ENCODE measurements at regions not wholly inside any gene's neighbourhood (a gene's known extent, or its start where the extent isn't known, plus 50 kb on each side); places are given as distances from the start of the nearest gene placed in this dataset.

DNA sequence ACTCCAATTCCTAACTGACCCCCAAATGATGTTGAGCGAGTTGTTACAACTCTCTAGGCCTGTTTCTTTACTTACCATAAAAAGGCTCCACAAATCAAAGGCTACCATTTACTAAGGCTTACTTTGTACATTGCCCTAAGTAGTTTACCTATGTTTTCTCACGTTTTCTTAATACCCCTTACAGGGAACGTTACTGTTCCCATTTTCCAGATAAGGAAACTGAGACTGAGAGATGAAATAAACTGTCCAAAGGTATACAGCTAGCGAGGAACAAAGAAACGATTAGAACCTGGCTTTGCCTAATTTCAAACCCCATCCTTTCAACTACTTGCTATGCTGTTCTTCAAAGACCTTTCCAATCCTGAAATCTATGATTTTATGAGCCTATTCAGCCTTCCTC lies 74.8 kb upstream of the SPTBN1 start:
- POLR2A ChIA-PET = no interaction called here
- H3K27me3 Mint-ChIP-seq = peaks cover 4% of the 10 kb centered on the region
- DNase-seq = no peak
- peaks cover 2% of the 10 kb centered on the region for H3K4me1 Mint-ChIP-seq
- no peak overlapping the region for H3K27ac Mint-ChIP-seq
- H3K9me3 Mint-ChIP-seq = no peaks in the 10 kb centered on the region
- H3K4me3 Mint-ChIP-seq = no peak overlapping the region
- ATAC-seq (ENCODE audit: low read depth) = no peak
- no peaks in the 10 kb centered on the region for H3K36me3 Mint-ChIP-seq

DNA sequence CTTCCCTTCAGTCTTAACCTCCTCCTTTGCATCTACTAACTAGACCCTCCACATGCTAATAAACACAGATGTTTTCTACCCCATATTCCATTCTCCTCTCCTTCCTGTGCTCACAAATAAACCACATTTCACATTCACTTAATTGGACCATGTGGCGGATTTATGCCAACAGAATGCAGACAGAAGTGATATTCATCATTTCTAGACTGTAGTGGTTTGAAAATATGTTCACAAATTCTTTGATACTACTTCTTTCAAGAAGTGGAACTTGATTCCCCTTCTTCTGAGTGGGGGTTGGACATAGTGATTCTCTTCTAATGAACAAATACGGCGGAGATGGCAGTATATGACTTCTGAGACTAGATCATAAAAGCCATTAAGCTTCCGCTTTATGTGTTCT lies 73.5 kb upstream of the SPTBN1 start:
- no peak for DNase-seq
- no peaks in the 10 kb centered on the region for H3K36me3 Mint-ChIP-seq
- no peaks in the 10 kb centered on the region for H3K9me3 Mint-ChIP-seq
- H3K27me3 Mint-ChIP-seq = peaks cover 2% of the 10 kb centered on the region
- H3K4me3 Mint-ChIP-seq = no peak overlapping the region
- peaks cover 2% of the 10 kb centered on the region for H3K4me1 Mint-ChIP-seq
- POLR2A ChIA-PET = no interaction called here
- ATAC-seq (ENCODE audit: low read depth) = no peak
- no peak overlapping the region for H3K27ac Mint-ChIP-seq

DNA sequence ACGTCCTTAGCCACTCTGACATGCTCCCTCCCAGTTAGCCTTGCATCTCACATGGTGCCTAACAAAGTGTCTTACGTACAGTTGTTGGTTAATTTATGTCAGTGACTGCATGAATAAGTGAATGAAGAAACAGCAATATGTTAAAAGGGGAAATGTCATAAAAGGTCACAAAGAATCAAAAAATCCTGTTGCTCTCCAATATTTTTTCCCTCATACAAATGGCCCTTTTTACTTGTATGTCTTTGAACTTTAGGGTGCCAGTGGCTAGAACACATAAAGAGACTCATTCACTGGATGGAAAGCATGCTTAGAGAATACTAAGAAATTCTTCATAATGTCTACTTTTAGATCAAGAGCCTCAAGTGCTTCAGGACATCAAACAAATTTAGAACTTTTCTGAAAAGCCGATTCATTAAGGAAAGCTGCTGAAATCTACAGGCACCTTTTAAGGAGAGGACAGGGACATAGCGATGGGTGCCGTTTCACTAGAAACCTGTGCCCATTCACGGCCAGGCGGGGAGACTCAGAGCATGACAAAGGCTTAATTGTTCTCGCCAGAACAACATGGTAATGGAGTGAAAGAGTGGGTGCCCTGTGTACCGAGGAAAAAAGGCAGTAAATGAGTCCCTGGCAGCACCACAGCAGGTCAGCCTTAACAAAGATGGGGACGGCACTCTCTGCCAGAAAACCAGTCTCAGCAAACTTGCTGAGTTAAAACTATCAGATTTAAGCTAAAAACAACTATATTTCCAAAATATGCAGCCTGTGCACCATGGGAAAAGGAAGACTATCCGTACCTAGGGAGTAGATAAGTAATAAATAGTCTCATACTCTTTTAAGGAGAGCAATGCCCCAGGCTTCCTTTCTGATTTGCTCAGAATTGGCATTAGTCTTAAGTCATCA lies 71.6 kb upstream of the SPTBN1 start:
- DNase-seq = no peak
- POLR2A ChIA-PET = no interaction called here
- Mint-ChIP-seq H3K9me3 (no peaks in the 10 kb centered on the region), H3K4me3 (no peak overlapping the region), H3K36me3 (no peaks in the 10 kb centered on the region), H3K27me3 (no peaks in the 10 kb centered on the region), H3K27ac (no peak overlapping the region), H3K4me1 (peaks cover 2% of the 10 kb centered on the region)
- ATAC-seq (ENCODE audit: low read depth) = no peak

DNA sequence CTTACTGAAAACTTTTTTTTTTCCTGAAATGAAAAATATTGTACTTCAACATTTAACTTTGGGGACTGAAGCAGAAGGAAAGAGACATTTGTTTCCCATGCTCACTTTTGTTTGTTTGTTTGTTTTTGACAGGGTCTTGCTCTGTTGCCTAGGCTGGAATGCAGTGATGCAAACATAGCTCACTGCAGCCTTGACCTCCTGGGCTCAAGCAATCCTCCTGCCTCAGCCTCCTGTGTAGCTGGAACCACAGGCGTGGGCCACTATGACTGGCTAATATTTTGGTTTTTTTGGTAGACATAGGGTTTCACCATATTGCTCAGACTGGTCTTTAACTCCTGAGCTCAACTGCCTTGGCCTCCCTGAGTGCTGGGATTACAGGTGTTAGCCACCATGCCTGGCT lies 70.9 kb upstream of the SPTBN1 start:
- Mint-ChIP-seq H3K4me1 (peaks cover 2% of the 10 kb centered on the region), H3K4me3 (no peak overlapping the region), H3K27ac (no peak overlapping the region), H3K9me3 (no peaks in the 10 kb centered on the region), H3K27me3 (no peaks in the 10 kb centered on the region), H3K36me3 (no peaks in the 10 kb centered on the region)
- ATAC-seq (ENCODE audit: low read depth) = no peak
- POLR2A ChIA-PET = no interaction called here
- no peak for DNase-seq

DNA sequence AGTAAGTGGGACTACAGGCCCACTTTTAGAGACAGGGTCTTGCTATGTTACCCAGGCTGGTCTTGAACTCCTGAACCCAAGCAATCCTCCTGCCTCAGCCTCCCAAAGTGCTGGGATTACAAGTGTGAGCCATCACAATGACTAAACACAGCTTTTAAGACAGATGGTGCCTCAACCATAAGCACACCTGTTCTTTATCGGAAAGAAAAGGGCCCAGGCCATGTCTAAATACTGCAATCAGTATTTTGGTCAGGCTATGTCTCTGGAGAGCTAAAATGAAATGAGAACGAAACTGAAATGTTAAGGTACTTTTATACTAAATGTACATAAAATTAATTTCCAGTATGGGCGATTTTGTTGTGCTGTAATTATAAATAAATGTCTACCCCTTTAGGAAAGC lies 69.5 kb upstream of the SPTBN1 start:
- POLR2A ChIA-PET = no interaction called here

DNA sequence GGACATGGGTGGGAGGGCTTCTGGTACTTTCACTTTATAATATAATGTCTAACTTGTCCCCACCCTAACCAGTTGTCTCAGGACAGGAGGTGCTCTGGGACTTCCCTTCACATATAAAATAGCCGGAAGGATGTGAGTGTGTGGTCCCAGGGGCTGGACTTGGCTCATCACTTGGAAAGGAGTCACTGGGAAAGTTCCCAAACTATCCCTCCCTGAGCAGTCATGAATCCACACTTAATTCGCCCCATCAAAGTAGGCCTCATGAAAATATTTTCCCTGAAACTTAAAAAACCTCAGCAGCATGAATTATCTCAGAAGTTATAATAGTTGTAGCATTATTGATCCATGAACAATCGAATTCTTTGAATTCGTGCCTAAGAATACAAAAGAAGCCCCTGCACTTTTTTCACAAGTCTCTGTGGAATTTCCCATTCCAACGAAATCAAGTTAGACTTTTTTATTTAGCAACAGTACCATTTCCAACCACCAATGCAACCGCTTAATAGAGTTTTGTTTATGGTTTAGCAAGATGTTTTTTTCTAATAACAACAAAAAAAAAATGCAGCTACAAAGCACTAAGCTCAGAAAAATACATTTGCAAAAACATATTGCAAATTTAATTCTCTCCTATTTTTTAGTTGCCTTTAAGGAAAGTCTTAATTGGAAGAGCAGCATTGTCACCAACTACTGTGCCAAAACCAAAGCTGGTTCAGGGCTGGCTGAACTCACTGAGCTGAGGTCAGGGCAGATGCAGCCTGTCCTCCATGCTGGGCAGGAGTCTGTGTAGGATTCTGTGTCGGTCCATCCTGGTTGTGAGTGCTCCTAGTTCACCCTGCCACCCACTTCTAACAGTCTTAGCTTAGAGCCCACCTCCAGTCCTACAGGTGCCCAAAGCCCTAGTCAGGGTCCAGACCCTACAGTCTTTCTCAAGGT lies 68.8 kb upstream of the SPTBN1 start:
- H3K4me3 Mint-ChIP-seq = no peak overlapping the region
- no peak for ATAC-seq (ENCODE audit: low read depth)
- peaks cover 2% of the 10 kb centered on the region for H3K4me1 Mint-ChIP-seq
- DNase-seq = no peak
- H3K9me3 Mint-ChIP-seq = no peaks in the 10 kb centered on the region
- H3K27me3 Mint-ChIP-seq = no peaks in the 10 kb centered on the region
- no peak overlapping the region for H3K27ac Mint-ChIP-seq
- POLR2A ChIA-PET = interaction anchor here (0.7 kb wide), 1 partner anchor 10 kb away, joined by 3 read pairs; no protein-coding TSS in a partner anchor
- H3K36me3 Mint-ChIP-seq = no peaks in the 10 kb centered on the region

More for the DNA sequence above, 69.5 kb upstream of the SPTBN1 start:
- H3K4me1 Mint-ChIP-seq = peaks cover 2% of the 10 kb centered on the region
- H3K27me3 Mint-ChIP-seq = no peaks in the 10 kb centered on the region
- no peaks in the 10 kb centered on the region for H3K9me3 Mint-ChIP-seq
- ATAC-seq (ENCODE audit: low read depth) = no peak
- no peaks in the 10 kb centered on the region for H3K36me3 Mint-ChIP-seq
- H3K27ac Mint-ChIP-seq = no peak overlapping the region
- no peak for DNase-seq
- H3K4me3 Mint-ChIP-seq = no peak overlapping the region

DNA sequence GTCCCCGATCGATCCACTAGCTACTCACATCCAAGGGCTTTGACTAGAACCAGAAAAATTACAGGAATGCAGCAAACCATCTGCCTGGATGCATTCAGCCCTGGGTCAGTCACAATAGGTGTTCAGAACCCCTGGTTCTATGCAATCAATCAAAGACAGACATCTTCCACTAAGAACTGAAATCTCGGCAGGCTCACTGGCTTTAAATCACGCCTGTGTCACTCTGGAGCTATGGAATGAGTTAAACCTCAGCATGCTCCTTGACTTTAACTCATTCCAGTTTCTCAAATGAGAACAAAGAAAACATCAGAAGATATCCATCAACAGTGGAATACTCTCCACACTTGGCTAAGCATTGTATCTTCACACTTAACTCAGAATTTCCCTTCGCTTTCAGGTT lies 68.1 kb upstream of the SPTBN1 start:
- Mint-ChIP-seq H3K36me3 (no peaks in the 10 kb centered on the region), H3K27ac (no peak overlapping the region), H3K9me3 (no peaks in the 10 kb centered on the region), H3K4me3 (no peak overlapping the region), H3K4me1 (no peaks in the 10 kb centered on the region), H3K27me3 (no peaks in the 10 kb centered on the region)
- POLR2A ChIA-PET = interaction anchor here (0.7 kb wide), 1 partner anchor 11 kb away, joined by 3 read pairs; no protein-coding TSS in a partner anchor
- ATAC-seq (ENCODE audit: low read depth) = no peak
- DNase-seq = no peak

DNA sequence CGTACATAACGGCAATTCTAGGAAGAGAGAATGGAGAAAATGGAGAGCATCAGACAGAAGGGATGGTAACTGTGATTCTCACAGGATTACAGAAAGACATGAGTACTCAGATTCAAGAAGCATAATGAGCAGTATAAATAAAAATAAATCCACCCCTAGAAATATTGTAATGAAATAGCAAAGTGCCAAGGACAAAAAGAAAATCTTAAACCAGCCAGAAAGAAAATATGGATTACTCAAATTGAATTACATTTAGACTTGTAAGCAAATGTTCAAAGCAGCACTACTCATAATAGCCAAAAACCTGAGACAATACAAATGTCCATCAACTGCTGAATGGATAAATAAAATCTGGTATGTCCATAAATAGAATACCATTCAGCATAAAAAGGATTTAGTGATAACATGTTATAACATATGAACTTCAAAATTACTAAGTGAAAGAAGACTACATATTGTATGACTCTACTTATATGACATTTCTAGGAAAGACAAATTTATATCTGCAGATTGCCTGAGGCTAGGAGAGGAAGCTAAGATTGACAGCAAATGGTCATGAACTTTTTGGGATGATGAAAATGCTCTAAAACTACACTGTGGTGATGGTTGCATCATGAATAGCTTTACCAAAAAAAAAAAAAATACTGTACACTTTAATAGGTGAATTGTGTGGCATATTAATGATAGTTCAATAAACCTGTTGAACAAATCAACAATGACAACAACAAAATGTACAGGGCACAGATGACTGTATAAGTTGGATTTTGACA lies 63.4 kb upstream of the SPTBN1 start:
- Mint-ChIP-seq H3K9me3 (no peaks in the 10 kb centered on the region), H3K36me3 (no peaks in the 10 kb centered on the region), H3K4me1 (peaks cover 5% of the 10 kb centered on the region), H3K27me3 (no peaks in the 10 kb centered on the region), H3K4me3 (no peak overlapping the region), H3K27ac (no peak overlapping the region)
- POLR2A ChIA-PET = no interaction called here
- no peak for ATAC-seq (ENCODE audit: low read depth)
- DNase-seq = no peak

DNA sequence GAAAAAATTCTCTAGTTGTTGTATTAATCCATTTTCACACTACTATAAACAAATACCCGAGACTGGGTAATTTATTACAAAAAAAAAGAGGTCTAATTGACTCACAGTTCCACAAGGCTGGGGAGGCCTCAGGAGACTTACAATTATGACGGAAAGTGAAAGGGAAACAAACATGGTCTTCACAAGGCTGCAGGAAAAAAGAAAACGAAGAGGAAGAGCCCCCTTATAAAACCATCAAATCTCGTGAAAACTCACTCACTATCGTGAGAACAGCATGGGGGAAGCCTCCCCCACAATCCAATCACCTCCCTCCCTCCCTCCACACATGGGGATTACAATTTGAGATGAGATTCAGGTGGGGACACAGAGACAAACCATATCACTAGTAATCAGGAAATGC lies 61.7 kb upstream of the SPTBN1 start:
- no peaks in the 10 kb centered on the region for H3K27me3 Mint-ChIP-seq
- H3K4me3 Mint-ChIP-seq = no peak overlapping the region
- no peaks in the 10 kb centered on the region for H3K36me3 Mint-ChIP-seq
- H3K4me1 Mint-ChIP-seq = peaks cover 5% of the 10 kb centered on the region
- H3K27ac Mint-ChIP-seq = no peak overlapping the region
- POLR2A ChIA-PET = no interaction called here
- ATAC-seq (ENCODE audit: low read depth) = peak; percentile 50
- no peak for DNase-seq
- no peaks in the 10 kb centered on the region for H3K9me3 Mint-ChIP-seq

DNA sequence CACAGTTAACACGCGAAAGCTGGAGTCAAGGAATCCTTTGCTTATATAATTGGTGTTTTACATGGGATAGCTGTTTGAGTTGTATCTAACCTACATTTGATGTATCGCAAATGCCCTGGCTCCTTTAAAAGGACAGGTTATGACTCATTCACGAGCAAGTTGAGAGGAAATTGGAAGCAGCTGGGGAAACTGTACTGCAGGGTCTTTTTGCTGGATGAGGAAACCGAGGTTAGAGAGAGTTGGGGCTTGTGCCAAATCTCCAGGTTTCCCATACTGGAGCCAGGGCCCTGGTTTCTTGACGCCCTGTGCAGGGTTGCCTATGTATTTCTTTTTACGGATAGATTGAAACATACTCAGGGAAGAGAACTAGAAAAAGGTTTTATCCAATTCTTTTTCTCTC lies 60.0 kb upstream of the SPTBN1 start:
- POLR2A ChIA-PET = no interaction called here
- no peak overlapping the region for H3K4me3 Mint-ChIP-seq
- peaks cover 5% of the 10 kb centered on the region for H3K4me1 Mint-ChIP-seq
- DNase-seq = no peak
- no peaks in the 10 kb centered on the region for H3K27me3 Mint-ChIP-seq
- H3K36me3 Mint-ChIP-seq = no peaks in the 10 kb centered on the region
- ATAC-seq (ENCODE audit: low read depth) = no peak
- no peak overlapping the region for H3K27ac Mint-ChIP-seq
- H3K9me3 Mint-ChIP-seq = no peaks in the 10 kb centered on the region

DNA sequence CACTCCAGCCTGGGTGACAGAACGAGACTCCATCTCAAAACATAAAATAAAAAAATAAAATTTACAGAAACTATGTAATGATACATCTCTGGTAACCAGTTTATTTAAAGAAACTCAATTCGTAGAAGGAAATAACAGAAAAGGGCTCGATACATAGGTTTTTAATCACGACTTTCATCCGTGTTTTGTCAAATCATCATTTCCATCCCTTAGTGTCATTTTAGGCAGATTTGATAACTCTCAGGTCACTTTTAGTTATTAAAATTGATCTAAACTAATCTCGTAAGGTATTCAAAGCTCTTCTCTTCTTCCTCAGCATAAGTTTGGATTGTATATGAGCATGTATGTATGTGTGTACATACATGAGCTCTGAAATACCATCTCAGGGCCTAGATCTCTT lies 59.3 kb upstream of the SPTBN1 start:
- Mint-ChIP-seq H3K36me3 (no peaks in the 10 kb centered on the region), H3K27ac (no peak overlapping the region)
- POLR2A ChIA-PET = no interaction called here

DNA sequence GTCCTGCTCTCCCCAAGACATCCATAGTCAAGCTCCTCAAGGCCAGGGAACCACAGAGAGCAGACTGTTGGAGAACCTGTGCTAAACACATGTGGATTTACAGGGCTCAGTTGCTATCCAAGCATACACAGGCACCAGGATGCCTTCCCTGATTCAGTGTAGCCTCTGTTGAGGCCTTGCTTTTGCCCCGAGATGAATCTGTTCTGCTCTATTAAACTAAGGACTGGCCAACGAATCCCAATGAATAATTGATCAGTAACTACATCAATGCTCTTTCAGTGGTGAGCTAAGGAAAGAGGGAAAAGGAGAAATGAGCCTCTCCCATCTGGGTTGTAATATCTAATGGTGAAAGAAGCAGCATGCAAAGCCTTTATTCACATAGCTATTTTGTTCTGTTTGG lies 58.7 kb upstream of the SPTBN1 start:
- DNase-seq (no peak), ATAC-seq (ENCODE audit: low read depth) (no peak)
- no peaks in the 10 kb centered on the region for H3K36me3 Mint-ChIP-seq
- H3K27ac Mint-ChIP-seq = no peak overlapping the region
- H3K9me3 Mint-ChIP-seq = no peaks in the 10 kb centered on the region
- H3K4me3 Mint-ChIP-seq = no peak overlapping the region
- H3K27me3 Mint-ChIP-seq = peaks cover 8% of the 10 kb centered on the region
- POLR2A ChIA-PET = no interaction called here
- H3K4me1 Mint-ChIP-seq = peaks cover 5% of the 10 kb centered on the region

More for the DNA sequence above, 59.3 kb upstream of the SPTBN1 start:
- no peaks in the 10 kb centered on the region for H3K9me3 Mint-ChIP-seq
- ATAC-seq (ENCODE audit: low read depth) (no peak), DNase-seq (no peak)
- H3K4me1 Mint-ChIP-seq = peaks cover 5% of the 10 kb centered on the region
- peaks cover 2% of the 10 kb centered on the region for H3K27me3 Mint-ChIP-seq
- H3K4me3 Mint-ChIP-seq = no peak overlapping the region

DNA sequence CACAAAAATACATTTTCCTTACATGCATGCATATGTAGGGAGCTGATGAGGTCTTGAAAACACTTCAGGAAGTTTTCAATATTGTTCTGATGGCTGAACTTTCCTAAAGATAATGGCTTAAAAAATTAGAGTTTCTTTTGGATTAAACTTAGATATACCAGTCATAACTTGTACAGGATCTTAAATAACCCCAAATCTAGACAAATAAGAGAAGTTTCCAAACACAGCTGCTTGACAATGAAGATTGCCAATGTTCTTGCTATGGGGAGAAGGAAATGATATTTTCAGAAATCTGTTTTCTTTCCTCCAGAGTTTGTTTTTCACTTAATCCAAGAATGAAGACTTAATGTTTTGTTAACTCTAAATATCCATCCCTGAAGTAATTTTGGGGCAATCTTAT lies 54.6 kb upstream of the SPTBN1 start:
- Mint-ChIP-seq H3K36me3 (no peaks in the 10 kb centered on the region), H3K4me1 (peaks cover 4% of the 10 kb centered on the region), H3K4me3 (no peak overlapping the region), H3K9me3 (no peaks in the 10 kb centered on the region), H3K27me3 (peaks cover 11% of the 10 kb centered on the region), H3K27ac (no peak overlapping the region)
- POLR2A ChIA-PET = no interaction called here
- DNase-seq (no peak), ATAC-seq (ENCODE audit: low read depth) (no peak)
